GM13976 (cell line): ENCODE measurements at regions not wholly inside any gene's neighbourhood (a gene's known extent, or its start where the extent isn't known, plus 50 kb on each side); places are given as distances from the start of the nearest gene placed in this dataset.

ENCODE experiments used
- DNase-seq: peaks from one replicate; pipeline ENCODE4 v3.0.0; 2012; ENCODE audit warnings: low spot score
- CTCF ChIP-seq: IDR thresholded peaks from 2 replicates; pipeline ENCODE4 v1.5.1; 2012; ENCODE audit warnings: borderline replicate concordance, mild to moderate bottlenecking; ENCODE audit not compliant: insufficient read depth; ENCODE audit errors: extremely low read depth, missing control alignments, control extremely low read depth
- in situ Hi-C: fragments of 300-500 bp; cut with MboI; formaldehyde crosslinking; loops from one replicate; pipeline ENCODE4 v1.12.0; 2022; ENCODE audit warnings: low sequenced_read_pairs, mixed read lengths, inconsistent platforms; ENCODE audit not compliant: unreplicated experiment

- no peak for TF ChIP-seq CTCF
- DNase-seq: no peak
- in situ Hi-C loops: no loop called here
Observed at GRCh38 chr12:114751712-114752111, 67.7 kb upstream of the TBX3 start.

DNA sequence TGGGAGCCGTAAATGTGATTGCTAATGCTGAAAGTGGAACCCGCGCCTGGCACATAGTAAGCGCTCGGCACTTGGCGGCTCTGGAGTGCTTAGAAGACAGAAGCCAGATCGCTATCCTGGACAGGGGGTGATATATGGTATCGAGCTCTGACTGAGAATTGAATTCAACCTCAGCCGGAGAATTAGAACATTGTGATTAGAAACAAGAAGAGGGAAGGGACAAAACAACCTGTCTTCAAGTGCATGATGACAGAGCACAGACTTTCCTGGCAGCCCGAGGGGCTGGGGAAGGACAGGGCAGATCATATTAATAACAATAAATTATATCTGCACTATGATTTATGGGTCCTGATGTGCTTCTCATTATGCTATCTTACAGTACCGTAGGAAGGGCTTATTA lies 66.9 kb upstream of the TBX3 start:
- TF ChIP-seq CTCF: no peak
- in situ Hi-C loops: no loop called here

DNA sequence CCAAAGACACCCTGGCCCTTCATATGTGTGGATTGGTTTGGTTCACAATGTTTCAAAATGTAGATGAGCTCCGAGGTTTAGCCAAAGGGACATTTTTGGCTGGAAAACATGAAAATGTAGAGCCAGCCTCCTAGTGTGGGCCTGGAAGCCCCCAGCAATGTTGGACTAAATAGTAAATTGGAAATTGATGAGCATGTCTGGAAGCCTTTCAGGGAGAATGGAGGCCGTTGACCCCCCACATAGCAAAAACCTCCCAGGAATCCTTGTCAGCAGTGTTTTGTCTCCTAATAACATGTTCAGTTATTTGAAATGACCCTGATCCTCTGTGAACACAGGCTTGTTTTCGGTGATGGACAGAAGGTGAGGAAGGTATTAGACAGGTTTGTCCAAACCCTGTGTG lies 65.1 kb upstream of the TBX3 start:
- in situ Hi-C loops: no loop called here
- TF ChIP-seq CTCF: no peak
- DNase-seq: no peak

More for the DNA sequence above, 66.9 kb upstream of the TBX3 start:
- DNase-seq: no peak

- in situ Hi-C loops: no loop called here
- DNase-seq: no peak
- no peak for TF ChIP-seq CTCF
Observed at GRCh38 chr12:114747012-114747858, 63.3 kb upstream of the TBX3 start.

GRCh38 chr12:114746297-114747011 lies 62.5 kb upstream of the TBX3 start:
- no peak for TF ChIP-seq CTCF
- in situ Hi-C loops: no loop called here
- DNase-seq: no peak

GRCh38 chr12:114744691-114745090 lies 60.7 kb upstream of the TBX3 start:
- in situ Hi-C loops: no loop called here
- TF ChIP-seq CTCF: no peak
- DNase-seq: no peak
